ENCODE measurements at regions not wholly inside any gene's neighbourhood (a gene's known extent, or its start where the extent isn't known, plus 50 kb on each side); places are given as distances from the start of the nearest gene placed in this dataset.
"Not testable (repeated sequence)": the region's sequence is repeated elsewhere in the genome, so short reads cannot be mapped to it uniquely, and the experiment has no call there.

DNA sequence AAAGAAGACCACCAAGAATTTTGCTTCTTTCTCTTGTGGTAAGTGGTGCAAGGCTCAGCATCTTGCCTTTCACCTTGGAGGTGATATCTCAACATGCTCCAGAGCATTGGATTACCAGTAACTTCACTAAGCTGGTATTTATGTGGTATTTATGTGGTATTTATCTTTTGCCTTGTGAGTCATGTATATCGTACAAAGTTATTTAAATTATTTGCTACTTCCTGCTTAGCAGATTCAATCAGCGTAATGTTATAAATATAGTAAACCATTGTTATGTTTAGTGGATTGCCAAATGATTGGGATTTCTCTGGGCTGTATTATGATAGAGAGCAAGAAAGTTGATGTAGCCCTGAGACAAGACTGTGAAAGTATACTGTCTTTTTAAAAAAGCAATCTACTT, 366.4 kb downstream of the IPO8 start:
- DNase-seq = no peak

DNA sequence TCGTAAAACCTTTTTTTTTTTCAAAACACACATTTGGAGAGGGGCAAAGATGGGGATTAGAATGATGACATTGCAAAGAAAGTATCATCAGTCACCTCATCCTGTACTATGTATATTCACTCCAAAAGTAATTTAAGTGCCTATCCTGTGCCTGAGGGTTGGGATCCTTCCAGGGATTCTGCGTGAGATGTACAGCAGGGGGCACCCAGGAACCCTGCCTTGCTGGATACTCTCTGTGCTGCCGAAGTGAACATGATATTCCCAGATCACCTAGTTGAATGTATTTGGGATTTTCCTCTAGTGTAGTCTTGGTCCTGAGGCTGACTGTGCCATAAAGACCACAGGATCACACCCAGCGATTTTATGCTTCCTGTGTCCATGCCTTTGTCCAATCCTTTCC, 372.7 kb downstream of the IPO8 start:
- no peak for DNase-seq

DNA sequence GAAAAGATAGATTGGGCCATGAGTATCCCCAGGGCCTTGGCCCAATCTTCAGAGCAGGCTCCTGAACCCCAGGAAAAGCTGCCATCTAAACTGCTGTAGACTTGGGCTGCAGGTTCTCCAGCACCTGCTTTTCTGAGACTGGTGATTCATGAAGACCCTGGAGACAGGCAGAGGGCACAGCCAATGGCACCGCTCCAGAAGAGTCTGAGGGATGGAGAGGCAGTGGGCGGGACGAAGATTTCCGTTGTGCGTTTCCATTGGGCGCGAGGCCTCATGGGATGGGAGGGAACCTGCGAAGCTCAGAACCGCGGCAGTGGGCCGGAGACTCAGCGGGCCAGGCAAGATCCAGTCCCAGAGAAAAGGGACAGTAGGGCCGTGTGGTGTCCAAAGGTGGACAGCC, 375.1 kb downstream of the IPO8 start:
- no peak for DNase-seq

DNA sequence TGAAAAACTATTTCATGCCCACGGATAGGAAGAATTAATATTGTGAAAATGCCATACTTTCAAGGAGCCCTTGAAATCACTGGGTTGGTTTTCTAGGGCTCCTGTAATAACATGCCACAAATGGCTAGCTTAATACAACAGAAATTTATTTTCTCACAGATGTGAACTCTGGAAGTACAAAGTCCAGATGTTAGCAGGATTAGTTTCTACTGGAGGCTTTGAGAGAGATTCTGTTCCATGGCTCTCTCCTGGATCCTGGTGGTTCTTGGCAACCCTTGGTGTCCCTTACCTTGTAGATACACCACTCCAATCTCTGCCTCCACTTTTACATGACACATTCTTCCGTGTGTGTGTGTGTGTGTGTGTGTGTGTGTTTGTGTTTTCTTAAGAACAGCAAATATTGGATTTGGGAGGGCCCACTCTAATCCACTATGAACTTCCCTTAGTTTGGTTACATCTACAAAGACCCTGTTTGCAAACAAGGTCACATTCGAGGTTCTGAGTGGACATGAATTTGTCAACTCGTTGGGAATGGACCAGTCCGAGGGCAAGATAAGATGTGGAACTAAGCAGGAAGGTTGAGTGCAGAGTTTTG, 381.1 kb downstream of the IPO8 start:
- no peak for DNase-seq

DNA sequence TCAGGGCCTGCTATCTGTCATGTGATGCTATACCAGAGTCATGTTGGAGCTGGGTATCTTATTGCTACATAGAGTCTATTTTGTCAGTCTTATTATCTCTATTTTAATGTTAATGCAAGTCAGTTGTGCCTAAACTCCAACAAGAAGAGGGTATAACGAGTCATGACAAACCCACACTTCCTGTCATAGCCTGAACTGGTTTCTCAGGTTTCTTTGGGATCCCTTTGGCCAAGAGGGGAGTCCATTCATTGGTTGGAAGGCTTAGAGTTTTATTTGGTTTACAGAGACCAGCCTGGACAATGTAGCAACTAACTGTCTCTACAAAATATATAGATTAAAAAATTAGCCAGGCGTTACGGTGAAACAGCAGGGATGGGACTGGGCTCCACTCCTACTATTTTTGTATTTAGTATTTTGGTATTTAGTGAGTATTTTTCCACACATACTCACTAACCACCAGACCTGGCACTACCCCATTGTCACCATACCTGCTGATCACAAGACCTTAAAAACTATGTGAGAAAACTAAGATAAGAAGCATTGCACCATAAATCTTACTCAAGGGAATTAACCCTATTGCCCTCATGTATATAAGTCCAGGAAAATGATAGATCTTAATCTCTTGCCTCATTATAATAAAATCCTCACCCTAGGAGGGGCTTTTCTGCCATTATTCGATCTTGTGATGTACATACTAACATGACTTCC, 387.5 kb downstream of the IPO8 start:
- no peak for DNase-seq

DNA sequence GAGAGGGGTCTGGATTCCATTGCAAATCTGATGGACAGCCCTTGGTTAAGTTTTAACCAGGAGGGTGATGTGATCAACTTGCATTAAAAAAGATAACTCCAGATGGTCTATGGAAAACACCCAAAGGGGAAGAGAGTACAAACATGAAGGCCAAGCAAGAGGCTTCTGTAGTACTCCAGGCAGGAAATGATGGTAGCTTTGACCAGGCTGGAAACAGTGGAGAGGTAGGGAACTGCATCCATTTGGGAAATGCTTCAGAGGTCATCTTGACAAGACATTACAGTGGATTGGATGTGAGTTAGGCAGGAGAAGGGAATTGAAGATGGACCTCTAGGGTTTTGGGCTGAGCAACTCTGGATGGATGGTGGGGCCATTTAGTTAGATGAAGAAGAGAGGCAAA, 391.1 kb downstream of the IPO8 start:
- no peak for DNase-seq

DNA sequence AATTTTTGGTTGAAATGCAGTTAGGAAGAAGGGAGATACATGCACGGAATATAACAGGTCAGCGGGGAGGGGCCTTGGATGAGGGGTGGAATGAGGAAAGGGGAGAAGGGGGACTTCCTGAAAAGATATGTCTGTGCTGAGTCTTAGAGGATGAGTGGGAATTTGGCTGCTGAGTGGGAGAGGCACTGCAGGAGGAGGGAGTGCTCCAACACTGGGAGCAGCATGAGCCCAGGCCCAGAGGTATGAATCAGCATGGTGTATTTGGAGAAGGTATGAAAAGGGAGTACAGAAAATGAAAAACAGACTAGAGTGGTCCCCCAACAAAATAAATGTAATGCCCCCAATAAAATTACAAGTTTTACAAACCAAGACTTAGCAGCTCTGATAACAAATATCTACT, 394.4 kb downstream of the IPO8 start:
- no peak for DNase-seq

DNA sequence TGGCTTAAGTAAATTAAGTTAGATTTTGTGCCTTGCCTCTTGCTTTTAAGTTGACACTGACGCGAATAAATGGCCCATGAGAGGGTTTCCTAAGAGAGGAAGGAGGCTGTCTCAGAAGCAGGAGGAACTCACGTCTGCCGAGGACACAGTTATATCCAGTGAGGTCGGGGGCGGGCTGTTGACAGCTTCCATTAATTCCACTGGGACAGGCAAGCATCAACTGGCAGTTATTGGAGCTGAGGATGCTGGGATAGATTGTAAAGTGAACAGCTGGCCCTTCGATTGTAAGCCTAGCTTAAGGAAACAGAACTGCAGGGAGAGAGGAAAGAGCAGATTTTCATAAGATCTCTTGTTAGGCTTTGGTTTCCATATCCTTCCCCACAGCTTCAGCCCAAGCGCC, 399.2 kb downstream of the IPO8 start:
- no peak for DNase-seq

DNA sequence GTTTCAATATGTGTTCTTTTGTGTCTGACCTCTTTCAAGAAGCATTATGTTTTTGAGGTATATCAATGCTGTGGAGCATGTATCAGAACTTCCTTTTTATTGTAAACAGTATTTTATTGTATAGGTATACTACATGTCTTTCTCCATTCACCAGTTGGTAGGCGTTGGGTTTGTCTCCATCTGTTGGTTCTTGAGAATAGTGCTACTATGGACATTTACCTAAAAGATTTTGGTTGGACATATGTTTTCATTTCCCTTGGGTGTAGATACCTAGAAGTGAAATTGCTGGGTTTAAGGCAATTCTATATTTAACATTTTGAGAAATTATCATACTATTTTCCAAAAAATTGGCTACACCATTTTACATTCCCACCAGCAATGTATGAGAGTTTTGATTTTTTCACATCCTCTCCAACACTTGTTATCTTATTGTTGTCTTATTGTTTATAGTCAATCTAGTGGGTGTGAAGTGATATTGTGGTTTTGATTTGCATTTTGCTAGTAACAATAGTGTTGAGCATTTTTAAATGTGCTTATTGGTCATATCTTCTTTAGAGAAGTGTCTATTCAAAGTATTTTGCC, 409.2 kb downstream of the IPO8 start:
- DNase-seq = no peak

DNA sequence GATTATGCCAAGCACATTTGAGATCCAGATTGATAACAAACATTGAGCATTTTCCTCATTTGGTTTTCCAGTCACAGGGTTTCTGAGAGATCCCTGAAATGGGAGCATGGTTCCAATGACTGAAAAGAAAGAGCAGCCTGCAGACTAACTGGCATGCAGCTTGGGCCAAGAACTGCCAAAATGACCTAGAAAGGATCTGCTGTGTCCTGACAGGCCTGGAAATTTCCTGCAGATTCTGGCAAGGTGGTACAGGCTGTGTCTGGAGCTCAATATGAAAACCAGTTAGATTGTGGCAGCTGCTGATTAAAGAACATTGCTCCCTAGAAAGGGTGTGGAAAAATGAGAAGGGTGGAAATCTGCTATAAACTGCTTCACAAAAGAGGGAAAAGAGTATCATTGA, 417.3 kb downstream of the IPO8 start:
- DNase-seq = no peak

DNA sequence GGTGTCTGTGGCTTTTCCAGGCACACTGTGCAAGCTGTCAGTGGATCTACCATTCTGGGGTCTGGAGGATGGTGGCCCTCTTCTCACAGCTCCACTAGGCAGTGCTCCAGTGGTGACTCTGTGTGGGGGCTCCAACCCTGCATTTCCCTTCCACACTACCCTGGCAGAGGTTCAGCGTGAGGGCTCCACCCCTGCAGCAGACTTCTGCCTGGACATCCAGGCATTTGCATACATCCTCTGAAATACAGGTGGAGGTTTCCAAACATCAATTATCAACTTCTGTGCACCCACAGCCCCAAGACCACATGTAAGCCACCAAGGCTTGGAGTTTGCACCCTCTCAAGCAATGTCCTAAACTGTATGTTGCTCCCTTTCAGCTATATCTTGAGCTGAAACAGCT, 423.2 kb downstream of the IPO8 start:
- DNase-seq = not testable (repeated sequence)

DNA sequence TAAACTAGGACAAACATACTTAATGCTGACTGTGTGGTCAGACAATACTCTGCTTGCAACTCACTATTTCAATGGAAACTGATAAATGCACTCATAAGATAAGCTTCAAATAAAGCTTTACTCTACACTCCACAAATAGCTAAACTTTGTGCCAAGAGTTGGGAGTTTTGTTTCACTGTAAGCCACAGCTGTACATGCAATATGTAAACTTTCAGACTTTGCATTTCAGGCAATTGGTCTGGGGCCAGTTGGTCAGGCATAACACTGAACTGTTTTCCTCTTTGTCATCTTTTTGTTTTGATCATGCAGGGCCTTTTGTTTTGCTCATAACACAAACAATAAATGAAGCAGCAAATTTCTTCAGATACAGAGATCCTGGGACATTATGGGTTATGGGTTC, 426.2 kb downstream of the IPO8 start:
- DNase-seq = no peak

DNA sequence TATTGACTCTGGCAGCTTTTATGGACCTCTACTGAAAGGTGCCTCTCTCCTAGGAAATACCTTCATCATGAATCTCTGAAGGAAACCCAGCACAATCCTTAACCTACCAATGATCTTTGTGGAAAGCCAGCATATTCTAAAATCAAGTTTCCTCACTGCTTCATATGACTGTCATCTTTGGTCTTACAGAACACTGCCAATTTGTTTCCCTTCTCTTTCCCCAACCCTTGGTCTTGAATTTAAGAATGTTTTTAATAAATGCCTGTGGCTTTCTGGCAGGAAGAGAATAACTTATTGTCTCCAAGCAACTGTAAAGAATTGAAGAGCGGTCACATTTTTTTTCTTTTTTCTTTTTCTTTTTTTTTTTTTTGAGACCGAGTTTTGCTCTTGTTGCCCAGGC, 427.6 kb downstream of the IPO8 start:
- DNase-seq = no peak

DNA sequence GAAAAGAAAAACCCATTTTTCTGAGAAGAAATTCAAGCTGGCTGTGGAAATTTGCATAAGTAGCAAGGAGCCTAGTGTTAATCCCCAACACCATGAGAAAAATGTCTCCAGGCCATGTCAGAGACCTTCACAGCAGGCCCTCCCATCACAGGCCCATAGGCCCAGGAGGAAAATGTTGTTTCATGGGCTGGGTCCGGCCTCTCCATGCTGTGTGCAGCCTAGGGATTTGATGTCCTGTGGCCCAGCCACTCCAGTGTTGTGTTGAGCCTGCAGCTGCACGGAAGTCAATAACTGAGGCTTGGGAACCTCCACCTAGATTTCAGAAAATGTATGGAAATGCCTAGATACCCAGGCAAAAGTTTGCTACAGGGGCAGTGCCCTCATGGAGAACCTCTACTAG, 432.2 kb downstream of the IPO8 start:
- DNase-seq = no peak

DNA sequence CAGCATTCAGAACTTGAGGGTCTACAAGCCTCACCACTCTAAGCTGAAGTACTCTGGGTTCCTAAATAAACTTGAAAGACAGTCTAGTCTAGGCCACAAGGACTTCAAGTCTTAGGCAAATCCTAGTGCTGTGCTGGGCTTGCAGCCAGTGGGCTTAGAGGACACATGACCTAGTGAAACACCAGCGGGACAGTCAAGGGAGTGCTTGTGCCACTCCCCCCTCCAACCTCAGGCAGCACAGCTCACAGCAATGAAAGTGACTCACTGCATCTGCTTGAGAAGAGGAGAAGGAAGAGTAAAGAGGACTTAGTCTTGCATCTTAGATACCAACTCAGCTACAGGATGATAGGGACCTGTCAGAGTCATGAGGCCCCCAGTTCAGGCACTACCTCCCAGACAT, 438.1 kb downstream of the IPO8 start:
- DNase-seq = no peak

DNA sequence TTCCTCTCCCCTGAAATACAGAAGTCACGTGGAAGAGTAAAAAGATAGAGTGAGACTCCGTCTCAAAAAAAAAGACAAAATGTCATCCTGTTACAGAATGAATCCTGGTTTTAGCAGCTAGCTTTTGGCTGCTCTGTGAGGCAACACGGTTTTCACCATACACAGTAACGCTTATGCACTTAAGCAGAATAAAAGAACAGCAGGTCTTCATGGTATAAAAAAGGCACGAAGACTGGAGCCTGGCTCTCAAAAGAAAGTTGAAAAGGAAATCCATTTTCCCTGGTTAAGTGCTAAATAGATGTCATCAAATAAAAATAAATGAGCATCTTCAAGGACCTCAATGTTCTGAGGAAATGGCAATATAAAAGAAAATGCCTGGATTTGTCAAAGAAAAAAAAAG, 444.1 kb downstream of the IPO8 start:
- DNase-seq = no peak

DNA sequence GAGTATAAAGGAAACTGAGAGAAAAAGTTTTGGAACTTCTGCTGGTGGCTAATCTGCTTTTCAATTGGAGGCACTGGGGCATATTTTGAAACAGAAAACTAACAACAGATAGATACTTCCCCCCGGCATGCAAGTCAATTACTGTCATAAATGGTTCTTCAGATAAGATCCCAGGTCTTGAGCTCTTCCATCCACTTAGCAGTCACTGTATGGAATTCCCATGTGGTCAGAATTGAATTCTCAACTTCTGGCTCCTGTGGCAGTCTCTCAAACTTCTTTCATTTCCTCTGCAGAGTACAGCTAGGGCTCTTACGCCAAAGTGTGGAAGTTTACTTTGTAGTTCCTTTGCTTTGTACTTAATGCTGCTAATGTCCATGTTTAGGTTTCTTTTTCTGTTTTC, 452.2 kb downstream of the IPO8 start:
- no peak for DNase-seq

DNA sequence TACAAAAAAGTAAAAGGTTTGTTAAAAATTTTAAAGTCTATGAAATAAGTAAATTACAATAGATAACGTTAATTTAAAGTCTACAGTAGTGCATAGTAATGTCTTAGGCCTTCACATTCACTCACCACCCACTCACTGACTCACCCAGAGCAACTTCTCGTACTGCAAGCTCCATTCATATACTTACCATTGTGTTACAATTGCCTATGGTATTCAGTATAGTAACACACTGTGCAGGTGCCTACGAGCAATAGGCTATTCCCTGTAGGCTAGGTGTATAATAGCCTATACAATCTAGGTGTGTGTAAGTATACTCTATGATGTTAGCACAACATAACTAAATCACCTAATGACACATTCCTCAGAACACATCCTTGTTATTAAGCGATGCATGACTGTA, 435.3 kb upstream of the TMTC1 start:
- DNase-seq = no peak

DNA sequence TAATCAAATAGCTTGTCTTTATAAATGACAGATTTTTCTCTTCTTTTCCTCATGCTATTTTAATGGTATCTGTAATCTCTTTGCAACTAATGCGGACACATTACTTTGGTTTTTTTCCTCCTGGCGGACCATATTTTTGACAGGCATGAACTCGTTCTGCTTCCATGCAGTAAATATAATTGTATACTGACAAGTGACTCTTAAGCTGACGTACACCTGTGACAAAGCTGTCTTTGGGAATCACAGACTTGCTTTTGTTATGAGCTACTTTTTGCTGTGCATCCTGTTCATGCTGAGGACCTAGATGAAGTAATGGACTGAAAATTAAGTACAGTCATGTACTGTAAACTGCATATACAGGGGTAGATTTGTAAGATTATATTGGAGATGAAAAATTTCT, 434.3 kb upstream of the TMTC1 start:
- DNase-seq = no peak

DNA sequence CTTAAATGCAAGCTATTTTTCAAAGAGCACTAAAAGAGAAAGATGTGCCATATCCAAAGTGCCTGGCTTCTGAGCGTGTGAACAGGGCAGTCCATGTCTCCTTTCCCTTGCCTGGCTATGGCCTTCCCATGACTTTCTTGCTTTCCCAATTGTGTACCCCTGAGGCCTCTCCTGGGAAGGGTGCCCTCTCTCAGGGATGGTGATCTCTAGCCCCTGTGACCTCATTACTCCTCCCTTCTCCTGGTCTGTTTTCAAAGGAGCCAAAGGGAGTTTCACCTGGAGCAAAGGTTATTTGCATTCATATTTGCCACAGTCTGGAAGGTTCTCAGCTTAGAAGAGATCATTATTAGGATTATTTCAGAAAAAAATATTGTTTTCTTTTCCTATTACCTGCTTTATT, 429.4 kb upstream of the TMTC1 start:
- no peak for DNase-seq

DNA sequence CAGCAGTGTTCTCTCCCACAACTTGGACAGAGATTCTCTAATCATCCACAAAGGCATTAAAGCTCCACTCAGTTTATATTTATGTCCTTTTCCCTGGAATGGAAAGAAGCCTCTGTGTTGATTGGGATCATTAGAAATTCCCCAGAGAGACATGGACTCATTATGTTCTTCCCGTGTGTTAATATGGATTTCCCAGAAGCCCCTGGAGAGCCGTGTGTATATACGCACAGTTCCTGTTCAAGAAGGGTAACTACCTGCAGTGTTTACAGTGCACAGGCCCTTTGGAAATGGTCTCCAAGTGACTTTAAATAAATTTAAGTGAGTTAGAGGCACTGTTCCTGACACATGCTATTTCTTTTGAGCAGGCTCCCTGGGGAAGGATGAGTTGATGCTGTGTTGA, 428.0 kb upstream of the TMTC1 start:
- no peak for DNase-seq

DNA sequence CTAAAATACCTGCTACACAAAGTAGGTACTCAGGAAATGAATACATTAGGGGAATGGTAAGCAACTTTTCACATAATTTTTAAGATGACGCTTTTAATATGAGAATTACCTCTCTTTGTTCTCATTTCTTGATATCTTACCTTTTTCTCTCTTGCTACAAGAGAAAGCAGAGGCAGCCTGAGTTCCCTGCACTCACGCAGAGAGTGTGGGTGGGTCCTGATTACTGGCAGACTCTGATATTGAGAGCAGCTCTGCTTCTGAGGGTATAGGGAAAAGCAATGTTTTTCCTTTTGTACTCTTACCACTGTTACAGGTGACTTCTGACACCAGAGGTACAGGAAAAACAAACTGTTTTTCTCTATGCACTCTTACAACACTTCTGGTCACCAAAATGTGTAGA, 420.2 kb upstream of the TMTC1 start:
- no peak for DNase-seq

DNA sequence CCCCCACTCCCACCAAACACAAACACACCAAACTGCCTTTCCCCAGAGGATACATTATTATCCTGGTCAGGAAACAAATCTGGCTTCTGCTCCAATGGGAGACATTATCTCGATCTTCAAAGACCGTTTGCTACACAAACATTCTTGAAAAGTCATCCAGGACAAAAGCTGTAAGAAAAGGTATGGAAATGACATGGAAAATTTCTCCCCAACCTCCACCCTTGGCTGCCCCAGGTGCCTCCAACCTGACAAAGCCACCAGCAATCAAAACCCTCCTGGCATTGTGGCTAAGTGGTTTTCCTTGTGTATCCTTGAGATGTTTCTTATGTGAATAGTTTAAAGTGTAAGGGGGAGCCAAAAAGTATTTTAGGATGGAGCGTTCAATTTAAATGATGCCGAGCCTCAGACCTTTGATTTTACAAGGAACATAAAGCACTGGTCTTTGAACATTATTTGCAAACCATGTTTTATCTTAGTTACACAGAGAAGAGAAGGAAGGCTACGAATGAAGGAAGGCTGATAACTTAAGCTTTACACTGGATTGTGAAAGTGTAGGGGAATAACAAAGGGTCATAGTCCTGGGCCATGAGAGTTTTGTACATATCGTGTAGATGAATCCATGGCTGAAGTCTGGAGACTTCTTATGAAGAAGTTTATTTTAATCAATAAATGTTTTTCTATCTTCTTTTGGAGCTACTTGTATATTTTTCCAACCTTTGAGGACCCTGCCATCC, 418.9 kb upstream of the TMTC1 start:
- no peak for DNase-seq

Measured in activated CD8-positive, alpha-beta memory T cell treated with anti-CD3 and anti-CD28 coated beads, Interleukin-2, amount 50 U/mL, for 48 hours (primary cell).